Muscle of leg (tissue), 3 donors: ENCODE measurements at regions not wholly inside any gene's neighbourhood (a gene's known extent, or its start where the extent isn't known, plus 50 kb on each side); places are given as distances from the start of the nearest gene placed in this dataset.

ENCODE experiments used
- DNase-seq: peaks from one replicate; pipeline ENCODE4 v3.0.0; 2013
- H3K27ac ChIP-seq: one replicate; pipeline ENCODE4 v1.5.1; 2013; ENCODE audit warnings: mild to moderate bottlenecking, low read length, control low read depth
- H3K27me3 ChIP-seq: one replicate; pipeline ENCODE4 v1.6.1; 2013; ENCODE audit warnings: low read length; ENCODE audit not compliant: control insufficient read depth, insufficient read depth
- H3K36me3 ChIP-seq: one replicate; pipeline ENCODE4 v1.6.1; 2013; ENCODE audit warnings: low read length; ENCODE audit not compliant: control insufficient read depth, insufficient read depth
- H3K4me1 ChIP-seq: one replicate; pipeline ENCODE4 v1.6.1; 2013; ENCODE audit warnings: low read length; ENCODE audit not compliant: control insufficient read depth, insufficient read depth
- H3K4me3 ChIP-seq: one replicate; pipeline ENCODE4 v1.5.1; 2013; ENCODE audit warnings: low read length, control low read depth
- H3K9me3 ChIP-seq: replicated peaks from 2 replicates; pipeline ENCODE4 v1.6.1; 2013; ENCODE audit warnings: low read depth, low read length; ENCODE audit not compliant: control insufficient read depth
- WGBS: methylation state at CpG from one replicate; pipeline ENCODE4 v1.1.5; 2013; ENCODE audit warnings: missing lambda C conversion rate; ENCODE audit not compliant: insufficient coverage; 5-methylcytosine and 5-hydroxymethylcytosine counted together

DNA sequence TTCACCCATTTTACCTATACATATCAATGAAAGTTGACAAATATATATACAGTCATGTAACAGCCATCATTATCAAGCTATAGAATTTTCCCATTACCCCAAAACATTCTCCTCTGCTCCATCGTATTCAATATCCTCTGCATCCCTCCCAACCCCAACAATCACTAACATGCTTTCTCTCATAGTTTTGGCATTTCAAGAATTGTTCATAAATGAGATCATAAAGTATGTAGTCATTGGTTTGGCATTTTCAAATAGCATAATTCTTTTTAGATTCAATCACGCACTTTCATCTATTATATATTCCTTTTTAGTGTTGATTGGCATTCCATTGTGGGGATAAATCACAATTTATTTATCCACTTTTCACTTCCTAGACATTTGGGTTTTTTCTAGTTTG lies 866.0 kb upstream of the TMEM132C start:
- H3K9me3 ChIP-seq, result no peaks in the 10 kb centered on the region
- no peaks in the 10 kb centered on the region for H3K36me3 ChIP-seq
- no peaks in the 10 kb centered on the region for H3K4me1 ChIP-seq
- WGBS, result no CpG with 5 or more reads among the region's 2 CpGs
- H3K27me3 ChIP-seq, result no peaks in the 10 kb centered on the region
- DNase-seq, result peak; percentile 3
- no peak overlapping the region for H3K27ac ChIP-seq
- no peak overlapping the region for H3K4me3 ChIP-seq

DNA sequence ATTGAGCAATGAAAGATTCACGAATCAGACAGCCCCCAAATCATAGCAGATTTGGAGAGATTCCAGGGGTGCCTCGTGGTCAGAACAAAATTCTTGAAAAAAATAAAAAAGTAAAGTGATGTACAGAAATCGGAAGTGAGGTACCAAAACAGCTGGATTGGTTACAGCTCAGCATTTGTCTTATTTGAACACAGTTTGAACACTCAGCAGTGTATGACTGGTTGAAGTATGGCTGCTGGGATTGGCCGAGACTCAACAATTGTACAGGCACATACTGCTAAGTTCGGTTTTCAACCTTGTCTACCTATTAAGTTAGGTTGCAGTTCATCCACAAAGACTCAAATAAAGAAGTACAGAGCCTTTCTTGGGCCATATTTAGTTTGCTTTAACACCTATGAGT lies 865.4 kb upstream of the TMEM132C start:
- Histone ChIP-seq H3K4me1 (no peaks in the 10 kb centered on the region), H3K9me3 (no peaks in the 10 kb centered on the region), H3K4me3 (no peak overlapping the region), H3K27me3 (no peaks in the 10 kb centered on the region), H3K36me3 (no peaks in the 10 kb centered on the region), H3K27ac (no peak overlapping the region)
- 60% methylated on average over 1 of the region's 5 CpGs for WGBS
- no peak for DNase-seq

DNA sequence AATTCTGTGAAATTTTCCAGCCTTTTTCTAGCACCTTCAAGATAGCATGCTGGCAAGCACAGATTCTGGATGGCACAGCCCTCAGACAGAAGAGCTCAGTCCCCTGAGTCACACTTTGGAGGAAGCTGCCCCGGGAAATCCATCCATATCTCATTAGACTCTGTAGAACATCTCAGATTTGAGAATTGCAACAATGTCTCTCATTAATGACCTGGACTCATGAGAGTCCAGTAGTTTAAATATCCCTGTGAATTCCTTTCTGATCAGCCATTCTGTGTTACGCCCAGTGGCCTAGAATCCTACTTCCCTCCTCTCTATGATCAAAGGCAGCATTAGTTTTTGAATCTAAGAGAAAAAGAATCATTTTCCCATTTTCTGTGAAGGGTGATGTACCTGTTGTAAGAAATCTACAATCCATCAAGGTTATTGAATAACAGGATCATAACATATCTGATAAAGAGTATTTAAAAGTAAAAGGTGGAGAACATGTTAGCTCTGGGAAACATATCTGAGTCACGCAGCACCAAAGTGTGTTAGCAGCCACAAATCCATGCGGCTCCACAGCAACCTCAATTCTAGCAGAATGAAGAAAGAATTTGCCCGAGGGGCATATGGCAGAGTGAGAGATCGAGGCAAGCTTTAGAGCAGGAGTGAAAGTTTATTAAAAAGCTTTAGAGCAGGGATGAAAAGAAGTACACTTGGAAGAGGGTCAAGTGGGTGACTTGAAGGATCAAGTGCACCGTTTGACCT lies 855.6 kb upstream of the TMEM132C start:
- 83% methylated on average over 4 of the region's 7 CpGs for WGBS
- no peaks in the 10 kb centered on the region for H3K27me3 ChIP-seq
- H3K4me3 ChIP-seq, result no peak overlapping the region
- H3K27ac ChIP-seq, result no peak overlapping the region
- no peaks in the 10 kb centered on the region for H3K9me3 ChIP-seq
- no peaks in the 10 kb centered on the region for H3K4me1 ChIP-seq
- H3K36me3 ChIP-seq, result no peaks in the 10 kb centered on the region
- no peak for DNase-seq

DNA sequence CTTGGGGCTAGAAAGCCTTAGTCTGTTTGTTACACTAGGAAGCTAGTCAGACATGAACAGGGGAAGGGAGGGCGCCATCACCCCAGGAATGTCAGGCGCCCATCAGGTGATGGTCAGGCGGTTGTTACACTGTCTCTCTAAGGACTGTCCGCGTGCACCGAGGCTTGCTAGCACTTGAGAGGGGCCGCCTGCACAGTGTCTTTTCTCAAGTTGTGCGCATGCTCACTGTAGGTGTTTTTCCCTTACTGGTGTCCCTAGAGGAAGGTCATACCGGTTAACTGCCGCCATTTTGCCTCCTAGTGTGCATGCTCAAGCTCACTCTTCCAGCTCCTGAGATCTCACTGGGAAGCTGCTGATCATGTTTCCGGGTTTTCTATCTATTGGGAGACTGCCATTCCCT lies 855.0 kb upstream of the TMEM132C start:
- H3K27me3 ChIP-seq, result no peaks in the 10 kb centered on the region
- no peak overlapping the region for H3K4me3 ChIP-seq
- no peaks in the 10 kb centered on the region for H3K36me3 ChIP-seq
- H3K4me1 ChIP-seq, result no peaks in the 10 kb centered on the region
- H3K9me3 ChIP-seq, result no peaks in the 10 kb centered on the region
- WGBS, result 90% methylated on average over 10 of the region's 11 CpGs
- no peak overlapping the region for H3K27ac ChIP-seq
- no peak for DNase-seq

DNA sequence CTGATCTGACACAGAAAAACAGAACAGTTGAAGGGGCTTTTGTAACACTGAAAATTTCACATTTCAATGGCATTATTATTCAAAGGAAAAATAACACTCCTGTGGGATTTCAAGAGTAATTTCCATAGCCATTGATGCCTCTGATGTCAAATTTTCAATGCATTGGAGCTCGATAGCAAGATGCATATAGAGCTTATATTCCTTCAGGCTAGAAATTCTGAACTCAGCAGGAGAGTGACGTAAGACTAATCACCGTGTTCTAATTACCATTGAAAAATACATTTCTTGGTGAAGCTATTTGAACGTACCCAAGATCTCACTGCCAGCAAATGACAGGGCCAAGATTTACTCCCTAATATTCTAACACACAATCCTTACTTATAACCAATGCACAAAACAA lies 854.1 kb upstream of the TMEM132C start:
- H3K4me1 ChIP-seq, result no peaks in the 10 kb centered on the region
- H3K4me3 ChIP-seq, result no peak overlapping the region
- H3K36me3 ChIP-seq, result no peaks in the 10 kb centered on the region
- DNase-seq, result no peak
- H3K27me3 ChIP-seq, result no peaks in the 10 kb centered on the region
- no peaks in the 10 kb centered on the region for H3K9me3 ChIP-seq
- no CpG with 5 or more reads among the region's 4 CpGs for WGBS
- no peak overlapping the region for H3K27ac ChIP-seq

DNA sequence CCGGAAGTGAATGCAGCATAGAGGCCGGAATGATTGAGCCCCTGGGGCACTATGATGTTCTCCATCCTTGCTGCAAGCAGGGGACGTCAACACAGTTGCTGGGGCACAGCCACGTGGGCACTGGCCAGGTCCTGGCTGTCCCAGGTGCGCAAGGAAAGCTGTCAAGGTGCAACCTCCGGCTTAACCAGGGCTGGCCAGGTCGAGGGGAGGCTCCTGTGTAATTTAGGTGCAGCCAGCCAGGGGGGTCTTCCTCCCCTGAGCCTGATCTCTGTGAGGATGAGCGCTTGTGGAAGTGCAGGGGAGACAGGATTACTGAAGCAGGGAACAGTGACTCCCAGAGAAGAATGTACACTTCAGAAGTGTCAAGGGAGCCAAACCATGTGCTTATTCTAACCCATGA lies 852.8 kb upstream of the TMEM132C start:
- no peak overlapping the region for H3K27ac ChIP-seq
- no peaks in the 10 kb centered on the region for H3K36me3 ChIP-seq
- no peak overlapping the region for H3K4me3 ChIP-seq
- no peaks in the 10 kb centered on the region for H3K4me1 ChIP-seq
- 68% methylated on average over 5 of the region's 8 CpGs for WGBS
- no peak for DNase-seq
- no peaks in the 10 kb centered on the region for H3K9me3 ChIP-seq
- no peaks in the 10 kb centered on the region for H3K27me3 ChIP-seq

DNA sequence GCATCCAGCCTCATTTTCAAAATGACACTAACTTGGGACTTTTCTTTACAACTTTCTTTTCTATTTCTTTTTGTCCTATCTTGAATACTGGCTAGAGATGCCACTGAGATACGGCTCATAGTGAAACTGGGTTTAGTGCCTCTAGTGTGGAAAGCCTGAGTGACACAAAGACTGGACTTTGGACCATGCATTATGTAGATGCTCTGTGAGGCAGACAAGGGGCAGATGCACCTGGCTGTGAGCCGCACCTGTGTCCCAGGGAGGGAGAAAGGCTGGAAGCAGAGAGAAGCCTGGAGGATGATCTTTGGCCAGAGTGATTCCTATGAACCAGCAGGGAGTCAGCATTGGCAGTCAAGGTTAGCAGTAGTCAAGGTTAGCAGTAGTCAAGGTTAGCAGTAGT lies 852.3 kb upstream of the TMEM132C start:
- 87% methylated on average over 2 of the region's 2 CpGs for WGBS
- DNase-seq, result no peak

DNA sequence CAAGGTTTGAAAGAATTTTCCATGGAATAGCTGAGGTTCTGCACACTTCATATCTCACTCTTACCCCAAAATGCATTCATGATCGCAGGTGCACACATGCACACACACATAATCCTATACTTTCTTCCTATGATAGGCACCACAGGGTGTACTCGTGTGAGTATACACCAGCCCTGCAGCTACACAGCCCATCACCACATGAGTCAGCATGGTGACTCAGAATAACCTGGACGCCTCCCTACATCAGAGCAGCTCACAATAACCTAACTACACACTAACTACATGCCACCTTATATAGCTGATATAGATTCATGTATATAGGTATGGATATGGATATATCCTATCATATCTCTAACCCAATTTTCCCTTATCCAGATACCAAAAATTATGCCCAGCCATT lies 850.2 kb upstream of the TMEM132C start:
- no peak overlapping the region for H3K4me3 ChIP-seq
- WGBS, result 90% methylated on average over 2 of the region's 3 CpGs
- no peaks in the 10 kb centered on the region for H3K4me1 ChIP-seq
- DNase-seq, result no peak
- H3K27ac ChIP-seq, result no peak overlapping the region
- H3K27me3 ChIP-seq, result no peaks in the 10 kb centered on the region
- no peaks in the 10 kb centered on the region for H3K36me3 ChIP-seq
- no peaks in the 10 kb centered on the region for H3K9me3 ChIP-seq

More for the DNA sequence above, 852.3 kb upstream of the TMEM132C start:
- H3K9me3 ChIP-seq, result no peaks in the 10 kb centered on the region
- no peak overlapping the region for H3K4me3 ChIP-seq
- H3K27ac ChIP-seq, result no peak overlapping the region
- H3K4me1 ChIP-seq, result no peaks in the 10 kb centered on the region
- H3K36me3 ChIP-seq, result no peaks in the 10 kb centered on the region
- no peaks in the 10 kb centered on the region for H3K27me3 ChIP-seq

DNA sequence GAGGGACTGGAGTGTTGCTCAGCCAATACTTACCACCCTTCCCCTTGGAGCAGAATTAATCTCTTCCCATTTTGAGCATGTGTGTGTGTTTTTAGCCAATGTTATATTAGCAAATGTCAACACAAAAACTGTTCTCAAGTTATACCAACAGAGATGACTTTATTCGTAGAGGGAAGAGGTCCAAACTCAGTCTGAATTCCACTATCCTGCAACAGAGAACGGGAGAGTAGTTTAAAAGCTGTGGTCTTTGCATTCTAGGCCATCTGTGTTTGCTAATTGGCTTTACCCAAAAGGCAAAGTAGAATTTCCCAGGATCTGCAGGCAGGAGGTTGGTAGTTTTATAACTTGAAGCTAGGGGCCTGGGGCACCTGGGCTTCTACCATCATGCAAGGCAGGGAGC lies 847.9 kb upstream of the TMEM132C start:
- 0% methylated on average over 1 of the region's 2 CpGs for WGBS
- Histone ChIP-seq H3K27me3 (no peaks in the 10 kb centered on the region), H3K4me3 (no peak overlapping the region), H3K36me3 (no peaks in the 10 kb centered on the region), H3K4me1 (no peaks in the 10 kb centered on the region), H3K27ac (no peak overlapping the region), H3K9me3 (no peaks in the 10 kb centered on the region)
- no peak for DNase-seq

DNA sequence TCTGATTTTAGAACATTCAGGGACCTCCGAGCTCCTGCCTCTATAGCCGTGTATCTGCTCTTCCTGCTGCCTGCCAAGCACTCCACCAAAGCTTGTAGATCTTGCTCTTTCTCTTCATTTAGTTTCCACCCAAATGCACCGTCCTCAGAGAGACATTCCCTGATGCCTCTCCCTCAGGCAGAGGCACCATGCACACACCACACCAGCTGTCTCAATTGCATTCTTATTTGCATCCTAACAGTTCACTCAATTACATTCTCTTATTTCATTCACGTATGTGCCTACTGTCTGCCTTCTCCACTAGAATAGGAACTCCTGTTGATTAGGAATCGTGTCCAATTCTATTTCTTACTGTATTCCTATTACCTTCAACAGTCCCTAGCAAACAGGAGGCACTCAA lies 845.4 kb upstream of the TMEM132C start:
- Histone ChIP-seq H3K9me3 (no peaks in the 10 kb centered on the region), H3K4me3 (no peak overlapping the region), H3K4me1 (no peaks in the 10 kb centered on the region), H3K27ac (no peak overlapping the region), H3K27me3 (no peaks in the 10 kb centered on the region), H3K36me3 (no peaks in the 10 kb centered on the region)
- no peak for DNase-seq
- WGBS, result 78% methylated on average over 4 of the region's 5 CpGs
